Stimulated activated CD4-positive, alpha-beta T cell treated with anti-CD3 and anti-CD28 coated beads, Interleukin-15, amount 100 ng/mL, for 24 hours (primary cell): ENCODE measurements at regions not wholly inside any gene's neighbourhood (a gene's known extent, or its start where the extent isn't known, plus 50 kb on each side); places are given as distances from the start of the nearest gene placed in this dataset.

ENCODE experiments used
- DNase-seq: peaks from one replicate; pipeline ENCODE4 v3.0.0-alpha.2; 2020

DNA sequence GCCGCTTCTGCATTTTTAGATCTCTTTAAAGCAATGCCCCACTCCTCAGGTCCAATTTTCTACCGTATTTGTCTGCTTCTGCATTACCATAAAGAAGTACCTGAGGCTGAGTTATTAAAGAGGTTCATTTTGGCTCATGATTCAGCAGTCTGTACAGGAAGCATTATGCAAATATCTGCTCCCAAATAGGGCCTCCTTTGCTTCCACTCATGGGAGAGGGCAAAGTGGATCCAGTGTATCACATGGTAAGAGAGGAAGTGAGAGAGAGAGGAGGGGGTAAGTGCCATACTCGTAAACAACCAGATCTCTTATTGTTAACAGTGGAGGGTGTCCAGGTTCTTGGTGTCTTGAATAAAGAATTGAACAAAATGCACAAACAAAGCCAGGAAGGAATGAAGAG is 316.1 kb upstream of the SEL1L start:
- DNase-seq, result no peak

DNA sequence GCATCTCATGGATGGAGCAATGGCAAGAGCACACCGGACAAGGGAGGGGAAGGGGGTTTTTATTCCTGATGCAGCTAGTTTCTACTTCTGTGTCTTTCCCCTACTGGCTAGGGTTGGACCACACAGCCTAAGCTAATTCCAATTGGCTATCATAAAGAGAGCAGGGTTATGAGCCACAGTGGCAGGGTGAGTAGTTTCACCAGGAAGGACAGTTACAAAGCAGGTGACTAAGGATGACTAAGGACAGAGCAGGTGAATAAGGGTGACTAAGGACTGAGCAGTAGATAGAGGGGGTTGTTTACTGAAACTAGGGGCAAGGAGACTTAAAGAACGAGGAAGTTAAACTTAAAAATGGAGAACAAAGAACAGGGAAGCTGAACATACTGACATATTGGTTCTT is 321.4 kb upstream of the SEL1L start:
- DNase-seq, result no peak

DNA sequence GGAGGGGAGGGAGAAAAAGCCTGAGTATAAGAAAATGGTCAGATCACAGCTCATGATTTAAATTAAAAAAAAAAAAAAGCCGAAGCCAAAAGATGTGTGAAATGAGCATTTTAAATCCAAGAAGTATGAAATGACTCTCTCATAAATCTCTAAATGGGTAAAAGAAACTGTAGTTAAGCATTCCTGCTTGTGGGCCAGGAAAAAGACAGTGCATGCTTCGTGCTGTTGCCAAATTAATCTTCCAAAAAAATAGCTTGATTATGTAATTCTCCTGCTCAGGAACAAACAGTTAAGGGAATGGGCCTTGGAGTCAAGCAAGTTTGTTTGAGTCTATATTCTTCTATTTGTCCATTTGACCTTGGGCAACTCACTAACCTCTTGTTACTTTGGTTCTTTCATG is 325.4 kb upstream of the SEL1L start:
- no peak for DNase-seq

DNA sequence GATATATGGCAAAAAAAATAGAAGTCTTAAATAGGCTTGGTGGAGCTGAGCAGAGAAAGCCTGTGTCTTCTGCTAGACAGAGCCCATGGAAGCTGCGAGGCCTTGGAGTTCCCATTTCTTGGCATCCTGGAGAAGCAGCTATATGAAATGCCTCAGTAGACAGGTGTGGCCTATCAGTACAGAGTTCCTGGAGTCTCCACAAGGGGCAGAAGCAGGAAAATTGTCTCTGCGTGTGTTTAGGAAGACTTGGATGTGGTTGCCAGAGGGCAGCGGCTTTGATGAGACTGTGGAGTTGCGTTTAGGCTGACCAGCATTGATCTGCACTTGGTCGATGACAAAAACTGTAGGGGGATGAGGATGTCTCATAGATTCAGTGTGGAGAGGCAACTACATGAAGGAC is 334.5 kb upstream of the SEL1L start:
- no peak for DNase-seq

DNA sequence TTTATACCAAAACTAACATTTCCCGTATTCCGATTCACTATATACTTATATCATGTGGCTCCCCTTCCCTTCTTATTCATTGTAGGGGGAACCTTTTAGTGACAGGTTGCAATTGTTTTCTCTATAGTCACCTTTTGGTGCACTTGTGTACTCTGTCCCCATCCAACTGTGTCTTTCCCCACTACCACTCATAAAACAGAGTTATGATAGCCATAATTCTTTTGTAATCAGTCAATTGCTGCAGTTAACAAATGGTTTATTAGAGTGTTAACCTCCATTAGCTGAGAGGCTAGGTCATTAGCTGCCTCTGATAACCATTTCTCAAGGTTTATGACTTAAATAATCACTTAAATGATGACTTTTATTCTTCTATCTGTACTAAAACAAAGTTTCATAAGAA is 338.1 kb upstream of the SEL1L start:
- no peak for DNase-seq

DNA sequence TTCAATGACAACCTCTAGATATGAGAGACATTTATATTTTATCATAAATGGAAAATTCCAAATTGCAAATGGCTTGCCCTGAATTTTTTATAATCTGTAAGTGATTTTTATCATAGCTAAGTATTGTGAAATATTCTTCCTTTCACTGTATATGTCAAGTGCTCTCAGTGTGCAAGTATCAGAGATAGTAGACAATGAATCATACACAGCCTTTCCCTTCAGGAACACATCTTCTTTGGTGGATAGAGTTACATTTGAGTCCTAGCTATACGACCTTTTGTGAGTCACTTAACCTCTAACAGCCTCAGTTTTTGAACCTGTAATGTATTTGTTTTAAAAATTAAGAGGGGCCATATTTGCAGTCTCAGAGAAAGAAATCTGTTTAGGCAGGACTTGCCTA is 350.7 kb upstream of the SEL1L start:
- no peak for DNase-seq

DNA sequence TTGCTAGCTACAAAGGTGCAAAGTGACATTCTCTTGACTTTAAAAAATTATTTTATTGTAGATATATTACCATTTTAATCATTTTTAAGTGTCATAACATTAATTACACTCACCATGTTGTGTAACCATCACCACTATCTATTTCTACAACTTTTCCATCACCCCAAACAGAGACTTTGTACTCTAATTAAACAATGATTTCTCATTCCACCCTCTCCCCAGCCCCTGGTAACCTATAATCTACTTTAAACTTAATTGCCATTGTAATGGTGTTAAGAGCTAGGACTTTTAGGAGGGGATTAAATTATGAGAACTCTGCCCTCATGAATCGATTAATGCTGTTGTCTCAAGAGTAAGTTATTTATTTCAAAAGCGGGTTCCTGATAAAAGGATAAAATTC is 352.9 kb upstream of the SEL1L start:
- DNase-seq, result no peak

DNA sequence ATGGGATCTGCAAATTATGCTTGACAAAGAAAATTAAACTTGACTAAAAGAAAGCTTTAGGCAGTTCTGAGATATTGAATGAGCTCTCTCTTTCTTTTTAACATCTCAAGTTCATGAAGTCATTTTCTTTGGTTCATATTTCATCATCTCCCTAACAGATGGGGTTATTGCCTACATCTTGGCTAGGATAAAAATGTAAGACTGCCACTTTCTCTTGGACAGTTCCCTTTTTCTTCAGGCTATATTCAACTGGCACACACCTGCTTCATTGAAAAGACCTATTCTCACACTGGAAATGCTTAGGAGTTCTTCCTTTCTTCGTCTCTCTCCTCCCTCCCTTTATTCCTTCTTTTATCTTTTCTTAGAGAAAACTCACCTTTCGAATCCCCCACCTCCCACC is 355.9 kb upstream of the SEL1L start:
- no peak for DNase-seq

DNA sequence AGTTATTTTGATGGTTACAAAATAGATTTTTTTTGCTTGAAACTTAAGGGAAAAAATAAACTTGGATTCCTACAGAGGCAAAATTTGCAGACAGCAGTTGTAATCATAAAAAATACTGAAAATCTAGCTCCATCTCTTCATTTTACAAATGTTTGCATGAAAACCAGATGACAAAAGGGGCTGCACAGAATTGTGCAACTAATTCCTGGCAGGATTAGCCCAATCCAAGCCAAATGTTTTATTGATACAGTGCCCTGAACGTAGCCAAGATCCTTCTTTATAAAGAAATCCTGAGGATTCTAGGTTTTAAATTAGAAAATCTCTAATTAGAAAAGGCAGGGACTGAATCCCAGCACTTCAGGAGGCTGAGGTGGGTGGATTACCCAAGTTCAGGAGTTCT is 356.4 kb upstream of the SEL1L start:
- DNase-seq, result no peak

DNA sequence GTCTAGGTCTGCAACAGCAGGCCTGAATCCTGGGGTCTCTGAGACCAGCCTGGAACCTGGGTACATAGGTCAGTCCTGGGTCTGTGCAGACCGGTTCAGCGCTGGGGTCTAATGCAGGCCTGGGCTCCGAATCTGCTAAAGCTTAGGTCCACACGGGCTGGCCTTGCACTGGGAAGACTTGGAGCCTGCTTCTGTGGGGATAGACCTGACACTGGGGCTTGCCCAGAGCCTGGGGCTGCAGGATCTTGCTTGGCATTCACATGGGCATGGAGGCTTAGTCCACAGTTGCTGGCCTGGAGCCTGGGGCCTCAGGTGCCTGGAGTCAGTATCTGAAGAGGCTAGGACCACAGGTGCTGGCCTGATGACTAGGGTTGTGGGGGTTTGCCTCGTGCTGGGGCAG is 369.8 kb upstream of the SEL1L start:
- DNase-seq, result no peak

DNA sequence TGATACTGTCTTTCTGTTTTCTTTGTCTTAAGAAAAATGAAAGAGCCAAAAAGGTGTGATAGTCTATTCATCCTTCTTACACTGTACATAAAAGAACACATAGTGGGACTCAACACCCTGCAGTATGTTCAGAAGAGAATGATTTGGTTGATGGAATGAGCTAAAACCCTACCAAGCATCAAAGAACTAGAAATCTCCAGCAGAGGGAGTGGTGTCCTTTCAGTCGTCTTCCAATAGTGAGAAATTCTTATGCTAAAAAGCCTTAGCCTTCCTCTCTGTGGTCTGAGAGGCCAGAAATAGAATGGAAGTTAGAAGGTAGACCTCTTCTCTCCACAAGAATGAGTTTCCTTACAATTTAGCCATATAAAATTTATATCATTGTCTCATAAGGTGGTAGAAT is 393.4 kb upstream of the SEL1L start:
- no peak for DNase-seq

DNA sequence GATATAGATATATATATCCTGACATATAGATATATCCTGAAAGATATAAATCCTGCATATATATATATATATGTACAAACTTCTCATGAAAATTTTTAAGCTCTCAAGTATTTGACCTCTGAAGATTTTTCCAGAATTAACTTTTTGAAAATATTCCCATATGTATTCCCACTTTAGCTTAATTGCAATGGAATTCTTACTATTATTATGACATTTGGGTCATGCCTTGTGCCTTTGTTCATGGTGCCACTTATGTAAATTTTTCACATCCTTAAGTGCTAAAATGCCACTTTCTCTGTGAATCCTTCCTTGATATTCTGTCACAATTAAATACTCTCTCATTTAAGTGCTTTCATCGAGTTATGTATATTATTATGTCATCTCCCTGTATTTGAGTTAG is 398.2 kb upstream of the SEL1L start:
- no peak for DNase-seq

DNA sequence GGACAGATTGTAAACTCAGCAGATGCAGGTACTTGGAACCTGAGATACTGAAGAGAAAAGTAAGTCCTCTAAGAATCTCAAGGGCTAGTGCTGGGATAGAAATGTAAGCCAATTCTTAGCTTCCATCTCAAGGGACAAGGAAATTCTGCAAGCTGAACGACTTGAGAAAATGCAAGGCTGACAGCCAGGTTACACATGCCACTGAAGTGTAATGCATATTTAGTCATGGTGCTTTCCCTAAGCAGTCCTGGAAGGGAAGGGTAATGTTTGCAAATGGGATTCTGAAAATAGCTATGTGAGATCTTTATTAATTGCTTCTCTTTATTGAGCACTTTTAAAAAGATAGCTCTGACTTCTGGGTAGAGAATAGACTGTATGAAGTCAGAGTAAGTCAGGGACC is 402.7 kb upstream of the SEL1L start:
- no peak for DNase-seq

DNA sequence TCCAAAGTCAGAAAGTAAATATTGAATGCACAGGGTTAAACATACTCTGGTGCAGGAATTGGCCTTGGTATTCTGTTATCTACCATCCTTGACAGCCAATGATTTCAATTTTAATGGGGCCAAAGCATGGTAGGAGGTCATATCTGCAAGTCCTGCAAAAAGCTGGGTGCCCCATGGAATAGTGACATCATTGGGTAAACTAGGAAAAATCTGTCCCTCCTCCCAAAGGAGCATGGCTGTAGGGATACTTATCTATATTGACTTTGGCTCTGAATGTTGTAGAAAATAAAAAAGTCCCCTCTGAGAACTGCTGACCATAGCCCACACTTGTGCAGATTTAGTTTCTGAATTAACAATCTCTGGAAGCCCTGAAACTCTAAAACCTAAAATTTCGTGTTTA is 403.2 kb upstream of the SEL1L start:
- DNase-seq, result no peak

DNA sequence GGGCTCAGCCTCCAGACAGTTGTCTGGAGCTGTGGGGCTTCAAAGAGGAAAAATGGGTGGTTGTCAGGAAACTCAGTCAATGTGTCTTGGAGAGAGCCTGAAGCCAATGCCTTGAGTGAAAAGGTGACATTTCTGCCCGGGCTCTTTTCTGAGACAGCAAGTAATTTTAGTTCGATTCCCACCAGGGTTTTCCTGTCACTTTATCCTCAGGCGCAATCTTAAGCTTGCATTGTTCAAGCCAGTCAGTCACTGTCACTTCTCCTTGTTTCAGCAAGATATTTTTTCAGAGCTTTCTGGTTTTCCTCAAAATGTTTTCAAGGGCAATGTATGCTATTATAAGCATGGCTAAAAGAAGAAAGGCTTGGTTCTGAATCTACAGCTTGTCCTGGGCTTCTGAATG is 404.7 kb upstream of the SEL1L start:
- DNase-seq, result no peak

DNA sequence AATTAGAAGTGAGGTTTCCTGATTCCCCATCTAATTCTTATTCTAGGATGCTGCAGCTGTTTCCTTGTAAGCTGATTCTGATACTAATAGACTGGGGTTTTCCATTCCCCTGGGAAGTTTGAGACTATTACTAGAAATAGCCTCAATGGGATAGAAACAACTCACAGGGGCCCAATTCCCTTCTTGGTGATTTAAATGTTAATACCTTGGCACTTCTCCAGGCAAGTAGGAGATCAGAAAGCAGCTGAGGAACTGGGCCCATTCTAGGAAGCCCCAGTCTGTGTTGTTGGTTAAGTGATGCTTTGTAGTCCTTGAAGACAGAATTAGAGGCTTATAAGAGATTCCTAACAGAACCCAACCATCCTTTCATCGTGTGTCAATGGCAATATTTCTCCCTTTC is 407.0 kb upstream of the SEL1L start:
- no peak for DNase-seq

DNA sequence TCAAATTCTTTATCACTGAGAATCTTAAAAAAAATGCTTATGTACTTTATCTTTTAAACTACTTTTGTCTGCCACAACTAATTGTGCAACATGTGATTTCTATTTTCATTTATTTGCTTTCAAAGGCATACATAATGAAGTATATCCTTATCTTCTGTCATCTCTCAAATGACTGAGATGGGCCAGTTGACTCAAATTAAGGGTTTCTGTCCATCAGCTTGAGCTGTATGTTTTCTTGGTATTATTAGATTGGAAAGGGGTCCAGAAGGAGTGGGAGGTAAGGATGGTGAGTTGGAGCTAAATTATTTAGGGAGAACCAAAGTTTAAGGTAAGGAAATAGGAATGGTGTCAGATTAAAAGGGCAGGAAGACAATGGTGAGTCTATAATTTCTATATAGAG is 408.4 kb upstream of the SEL1L start:
- DNase-seq, result no peak

DNA sequence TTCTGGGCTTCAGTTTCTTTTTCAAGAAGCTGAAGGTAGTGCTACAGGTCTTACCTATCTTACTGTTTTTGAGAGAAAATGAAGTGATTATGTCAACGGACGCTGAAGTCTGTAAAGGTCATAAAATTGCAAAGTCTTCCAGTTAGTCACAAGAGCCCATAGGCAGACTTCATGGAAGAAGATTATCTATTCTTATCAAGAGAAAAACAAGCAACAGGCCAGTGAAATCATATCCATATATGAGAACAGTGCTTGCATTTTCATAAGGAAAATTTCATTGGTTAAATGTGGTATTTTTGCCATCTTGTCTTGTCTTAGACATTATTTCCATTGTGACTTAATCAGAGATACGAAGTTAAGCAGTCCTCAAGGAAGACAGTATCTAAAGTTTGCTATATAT is 412.7 kb upstream of the SEL1L start:
- no peak for DNase-seq

DNA sequence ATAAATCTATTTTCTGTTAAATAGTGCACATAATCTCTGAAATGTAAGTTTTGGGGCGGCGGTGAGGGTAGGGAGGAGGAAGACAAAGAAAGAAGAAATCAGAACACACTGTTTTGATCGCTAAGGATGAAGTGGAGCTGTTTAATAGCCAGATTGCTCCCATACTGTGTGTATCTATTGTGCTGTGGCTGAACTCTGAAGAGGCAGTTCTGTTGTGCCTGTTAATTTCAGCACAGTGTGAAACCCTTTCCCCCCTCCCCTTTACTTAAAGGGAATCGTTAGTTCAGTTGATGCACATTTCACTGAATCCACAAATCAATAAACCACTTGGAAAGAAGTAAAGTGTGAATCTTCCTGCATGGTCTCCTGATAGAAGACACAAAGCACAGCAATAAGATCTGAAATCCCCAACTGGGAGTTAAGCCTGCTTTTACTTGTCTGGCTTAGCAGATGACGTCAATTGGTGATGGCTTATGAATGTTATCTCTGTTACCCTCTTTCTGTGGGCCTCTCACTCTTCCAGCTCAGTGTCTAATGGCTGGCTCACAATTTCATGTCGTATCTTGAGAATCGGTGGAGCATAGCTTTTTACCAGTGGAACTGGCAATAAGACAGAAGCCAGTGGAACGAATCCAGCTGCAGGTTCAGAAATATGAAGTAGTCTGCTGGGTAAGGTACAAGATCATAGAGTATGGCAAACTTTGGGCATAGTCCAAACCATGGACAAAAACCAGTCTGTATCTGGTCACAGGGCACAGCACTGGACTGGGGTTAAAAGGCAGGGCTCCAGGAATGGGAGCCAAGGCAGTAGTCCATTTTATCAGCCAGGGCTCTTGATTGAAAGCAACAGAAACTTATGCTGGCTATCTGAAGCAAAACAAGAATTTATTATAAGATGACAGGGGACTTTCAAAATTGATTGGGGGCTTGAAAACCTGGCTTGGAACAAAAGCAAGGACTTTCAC is 413.5 kb upstream of the SEL1L start:
- no peak for DNase-seq

DNA sequence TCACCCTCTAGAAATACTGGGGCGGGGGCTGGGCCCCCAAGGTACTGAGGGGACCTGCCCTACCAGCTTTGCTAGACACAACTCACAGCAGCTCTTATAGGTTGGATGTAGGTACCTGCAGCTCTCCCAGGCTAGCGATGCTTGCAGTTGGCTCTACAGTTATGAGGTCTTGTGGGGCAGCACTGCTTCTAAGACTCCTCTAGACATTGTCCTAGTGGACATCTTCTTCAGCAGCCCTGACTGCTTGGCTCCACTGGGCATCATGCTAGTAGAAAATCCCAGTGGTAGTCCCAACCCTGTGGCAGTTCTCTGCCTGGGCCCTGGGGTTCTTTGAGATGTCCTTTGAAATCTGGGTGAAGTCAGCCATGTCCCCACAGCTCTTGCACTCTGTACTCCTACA is 419.3 kb upstream of the SEL1L start:
- no peak for DNase-seq

DNA sequence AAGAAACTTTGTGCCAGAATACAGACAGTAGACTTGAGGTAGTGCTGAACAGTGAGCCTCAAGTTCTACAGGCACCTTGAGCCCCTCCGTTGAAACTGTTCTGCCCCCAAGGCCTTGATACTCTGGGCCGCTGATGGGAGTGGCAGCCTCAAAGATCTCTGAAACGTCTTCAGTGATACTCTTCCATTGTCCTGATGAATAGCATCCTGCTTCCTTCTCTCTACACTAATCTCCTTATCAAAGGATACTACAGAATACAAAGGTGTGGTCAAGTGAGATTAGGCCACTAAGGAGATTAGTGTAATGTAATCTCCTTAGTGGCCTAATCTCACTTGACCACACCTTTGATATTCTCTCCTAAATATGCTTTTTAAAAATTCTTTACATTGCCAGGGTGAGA is 419.8 kb upstream of the SEL1L start:
- DNase-seq, result no peak

DNA sequence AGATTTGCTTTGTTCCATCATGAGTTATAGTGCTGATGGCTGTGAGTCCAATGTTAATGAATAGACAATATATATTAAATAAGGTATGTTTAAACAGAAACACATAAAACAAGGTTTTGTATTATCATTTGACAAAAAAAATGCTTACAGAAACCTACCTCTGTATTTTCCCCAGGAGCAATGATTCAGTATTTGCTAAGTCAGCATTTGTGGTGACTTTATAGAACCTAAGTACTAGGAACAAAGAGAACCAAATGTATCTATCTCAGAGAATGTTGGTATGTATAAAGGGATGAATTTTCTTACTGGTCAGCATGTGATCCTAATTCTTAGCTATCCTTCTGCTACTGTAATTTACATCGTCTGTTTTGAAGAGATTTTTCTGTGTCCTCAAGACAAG is 421.5 kb upstream of the SEL1L start:
- DNase-seq, result no peak

DNA sequence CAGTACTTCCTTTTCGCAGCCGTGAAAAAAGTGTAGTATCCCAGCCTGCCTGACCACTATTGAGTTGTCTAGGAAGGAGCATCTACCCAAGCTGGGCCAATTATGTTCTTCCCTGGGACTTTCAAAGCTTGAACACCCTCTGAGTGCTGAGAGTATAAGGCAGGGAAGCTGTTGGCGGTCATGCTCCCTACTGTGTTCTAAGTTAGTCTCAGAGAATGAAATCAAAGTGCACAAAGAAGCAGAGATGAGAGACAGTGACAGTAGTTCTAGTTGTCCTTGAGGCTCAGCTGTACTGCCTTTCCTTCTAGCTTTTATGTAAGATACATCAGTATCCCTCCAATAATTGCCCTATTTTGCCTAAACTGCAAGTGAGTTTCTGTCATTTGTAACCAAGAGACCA is 427.1 kb upstream of the SEL1L start:
- DNase-seq, result no peak

DNA sequence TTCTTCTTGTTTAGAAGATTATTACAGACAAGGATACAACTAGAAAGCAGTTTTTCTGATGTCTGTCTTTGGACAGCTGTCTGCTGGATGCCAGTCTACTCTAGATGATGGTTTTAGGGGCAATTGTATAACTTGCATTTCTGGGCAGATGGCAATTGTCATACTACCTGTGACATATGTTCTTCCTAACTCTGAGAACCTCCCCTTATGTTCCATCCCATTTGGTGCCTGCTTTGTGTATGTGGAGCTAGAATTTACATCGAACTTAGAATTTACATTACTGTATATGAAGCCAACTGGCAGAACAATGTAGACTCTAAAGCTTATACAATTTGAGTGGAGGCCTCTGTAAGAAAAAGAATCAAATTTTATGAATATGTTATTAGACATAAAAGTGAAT is 430.2 kb upstream of the SEL1L start:
- no peak for DNase-seq

DNA sequence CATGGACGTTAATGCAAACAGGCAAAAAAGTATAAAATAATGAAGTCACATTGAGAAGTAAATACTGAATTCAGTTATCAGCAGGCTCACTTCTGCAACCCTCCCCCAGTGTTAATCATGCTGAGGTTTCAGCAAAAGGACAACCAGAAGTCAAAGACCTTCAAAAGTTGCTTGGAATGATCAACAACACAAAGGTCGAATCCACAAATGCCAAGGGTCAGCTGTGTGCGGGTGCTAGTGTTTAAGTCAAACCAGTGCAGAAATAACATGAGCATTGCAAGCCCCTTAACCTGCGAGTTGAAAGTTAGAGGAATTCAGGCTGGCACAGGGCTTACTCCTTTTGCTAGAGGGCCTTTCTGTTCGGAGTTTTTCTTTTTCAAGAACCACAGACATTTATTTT is 436.7 kb upstream of the SEL1L start:
- DNase-seq, result no peak
